GM19035 (cell line): ENCODE measurements at regions not wholly inside any gene's neighbourhood (a gene's known extent, or its start where the extent isn't known, plus 50 kb on each side); places are given as distances from the start of the nearest gene placed in this dataset.
"Not testable (repeated sequence)": the region's sequence is repeated elsewhere in the genome, so short reads cannot be mapped to it uniquely, and the experiment has no call there.

ENCODE experiments used
- ATAC-seq: cut with Tn5 transposase; IDR thresholded peaks from one replicate; pipeline ENCODE4 v1.9.1; 2021; ENCODE audit not compliant: unreplicated experiment

DNA sequence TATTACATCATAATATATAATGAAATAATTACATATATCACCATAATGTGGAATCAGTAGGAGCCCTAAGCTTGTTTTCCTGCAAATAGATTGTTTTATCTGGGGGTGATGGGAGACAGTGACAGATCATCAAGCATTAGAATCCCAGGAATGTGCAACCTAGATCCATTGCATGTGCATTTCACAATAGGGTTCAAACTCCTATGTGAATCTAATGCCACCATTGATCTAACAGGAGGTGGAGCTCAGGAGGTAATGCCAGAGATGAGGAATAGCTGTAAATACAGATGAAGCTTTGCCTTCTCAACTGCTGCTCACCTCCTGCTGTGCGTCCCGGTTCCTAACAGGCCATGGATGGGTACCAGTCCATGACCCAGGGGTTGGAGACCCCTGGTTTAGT, 63.8 kb upstream of the CHORDC1 start:
- ATAC-seq, result no peak

DNA sequence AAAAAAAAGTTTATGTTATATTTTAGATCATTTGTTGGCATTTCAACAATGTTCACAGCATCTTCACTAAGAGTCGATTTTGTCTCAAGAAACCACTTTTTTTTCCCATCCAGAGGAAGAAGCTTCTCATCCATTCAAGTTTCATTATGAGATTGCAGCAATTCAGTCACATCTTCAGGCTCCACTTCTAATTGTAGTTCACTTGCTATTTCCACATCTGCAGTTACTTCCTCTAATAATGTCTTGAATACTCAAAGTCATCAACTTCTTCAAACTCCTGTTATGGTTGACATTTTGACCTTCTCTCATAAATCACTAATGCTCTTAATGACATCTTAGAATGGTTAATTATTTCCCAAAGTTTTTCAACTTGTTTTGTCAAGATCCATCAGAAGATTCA, 61.3 kb upstream of the CHORDC1 start:
- ATAC-seq, result no peak

DNA sequence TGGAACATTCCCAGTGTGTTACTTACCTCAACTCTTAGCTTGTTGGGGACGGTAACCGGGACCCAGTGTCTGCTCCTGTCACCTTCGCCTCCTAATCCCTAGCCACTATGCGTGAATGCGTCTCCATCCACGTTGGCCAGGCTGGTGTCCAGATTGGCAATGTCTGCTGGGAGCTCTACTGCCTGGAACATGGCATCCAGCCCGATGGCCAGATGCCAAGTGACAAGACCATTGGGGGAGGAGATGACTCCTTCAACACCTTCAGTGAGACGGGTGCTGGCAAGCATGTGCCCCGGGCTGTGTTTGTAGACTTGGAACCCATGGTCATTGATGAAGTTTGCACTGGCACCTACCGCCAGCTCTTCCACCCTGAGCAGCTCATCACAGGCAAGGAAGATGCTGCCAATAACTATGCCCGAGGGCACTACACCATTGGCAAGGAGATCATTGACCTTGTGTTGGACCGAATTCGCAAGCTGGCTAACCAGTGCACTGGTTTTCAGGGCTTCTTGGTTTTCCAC, 59.8 kb upstream of the CHORDC1 start:
- ATAC-seq, result not testable (repeated sequence)

DNA sequence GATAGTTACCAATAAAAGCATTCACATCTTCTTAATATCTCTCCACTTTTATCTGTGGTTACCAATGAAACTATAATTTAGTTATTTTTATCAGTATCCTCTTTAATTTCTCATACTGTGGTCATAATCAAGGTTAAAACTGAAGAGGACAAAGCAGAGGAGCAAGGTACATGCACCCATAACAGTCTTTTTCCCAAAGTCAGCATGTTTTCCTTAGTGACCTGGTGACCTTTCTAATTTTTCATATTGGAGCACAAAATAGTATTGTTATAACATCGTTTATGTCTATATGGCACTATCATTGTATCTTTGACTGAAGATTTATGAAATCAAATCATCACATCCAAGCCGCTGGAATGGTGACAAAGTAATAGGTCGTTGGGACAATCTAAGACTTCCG, 51.5 kb upstream of the CHORDC1 start:
- ATAC-seq, result no peak
